HuH-7.5 (cell line): ENCODE measurements at regions not wholly inside any gene's neighbourhood (a gene's known extent, or its start where the extent isn't known, plus 50 kb on each side); places are given as distances from the start of the nearest gene placed in this dataset.

Source experiments
- DNase-seq: peaks from one replicate; pipeline ENCODE4 v3.0.0; 2011; ENCODE audit warnings: low spot score

- no peak for DNase-seq
These were observed 170.5 kb downstream of the AREG start for GRCh38 chr4:74615411-74615810.

GRCh38 chr4:74618166-74618565 lies 173.2 kb downstream of the AREG start:
- no peak for DNase-seq

- DNase-seq, result no peak
These were observed 173.7 kb downstream of the AREG start for GRCh38 chr4:74618659-74619058.

- DNase-seq, result no peak
These were observed 174.2 kb downstream of the BTC start for GRCh38 chr4:74619931-74620702.

- DNase-seq, result no peak
These were observed 172.7 kb downstream of the BTC start for GRCh38 chr4:74621616-74622015.

GRCh38 chr4:74623041-74623440 lies 171.3 kb downstream of the BTC start:
- DNase-seq, result no peak

- DNase-seq, result no peak
These were observed 169.8 kb downstream of the BTC start for GRCh38 chr4:74624351-74625151.

- DNase-seq, result no peak
These were observed 168.3 kb downstream of the BTC start for GRCh38 chr4:74625981-74626380.

GRCh38 chr4:74627093-74627492 lies 167.2 kb downstream of the BTC start:
- DNase-seq, result no peak

- DNase-seq, result no peak
These were observed 166.8 kb downstream of the BTC start for GRCh38 chr4:74627504-74627903.

- no peak for DNase-seq
These were observed 165.3 kb downstream of the BTC start for GRCh38 chr4:74628852-74629620.

GRCh38 chr4:74630551-74630950 lies 163.8 kb downstream of the BTC start:
- no peak for DNase-seq

- no peak for DNase-seq
These were observed 163.0 kb downstream of the BTC start for GRCh38 chr4:74631338-74631737.

- no peak for DNase-seq
These were observed 162.3 kb downstream of the BTC start for GRCh38 chr4:74631988-74632387.

GRCh38 chr4:74632634-74633033 lies 161.7 kb downstream of the BTC start:
- no peak for DNase-seq

GRCh38 chr4:74635074-74635473 lies 159.2 kb downstream of the BTC start:
- DNase-seq, result no peak

GRCh38 chr4:74635490-74636123 lies 158.7 kb downstream of the BTC start:
- DNase-seq, result no peak

- DNase-seq, result no peak
These were observed 156.3 kb downstream of the BTC start for GRCh38 chr4:74638001-74638400.

- DNase-seq, result no peak
These were observed 155.6 kb downstream of the BTC start for GRCh38 chr4:74638689-74639088.

- DNase-seq, result no peak
These were observed 154.0 kb downstream of the BTC start for GRCh38 chr4:74640111-74640903.

- no peak for DNase-seq
These were observed 152.3 kb downstream of the BTC start for GRCh38 chr4:74642006-74642405.
